T-helper 17 cell (primary cell): ENCODE measurements at regions not wholly inside any gene's neighbourhood (a gene's known extent, or its start where the extent isn't known, plus 50 kb on each side); places are given as distances from the start of the nearest gene placed in this dataset.
"Not testable (repeated sequence)": the region's sequence is repeated elsewhere in the genome, so short reads cannot be mapped to it uniquely, and the experiment has no call there.

Source experiments
- ATAC-seq: fragments of 150-1000 bp; cut with Tn5 transposase; 2 replicates; pipeline ENCODE4 v1.10.0; 2021; ENCODE audit warnings: mild to moderate bottlenecking, moderate library complexity
- DNase-seq, 3 donors: peaks; one replicate each; pipeline versions ENCODE4 v3.0.0 to v3.0.0-alpha.2; 2020 to 2021
- H3K9me3 ChIP-seq: one replicate; pipeline ENCODE4 v1.7.0; 2013; ENCODE audit warnings: low read length, mild to moderate bottlenecking; ENCODE audit not compliant: control insufficient read depth, poor library complexity, severe bottlenecking
- H3K27ac Mint-ChIP-seq: one replicate; pipeline ENCODE4 v1.8.0; 2022; ENCODE audit warnings: mild to moderate bottlenecking, moderate library complexity, mixed read lengths
- H3K27me3 Mint-ChIP-seq: one replicate; pipeline ENCODE4 v1.8.0; 2022; ENCODE audit warnings: mixed read lengths
- H3K36me3 Mint-ChIP-seq: one replicate; pipeline ENCODE4 v1.8.0; 2022; ENCODE audit warnings: low read depth, mixed read lengths
- H3K4me1 Mint-ChIP-seq: one replicate; pipeline ENCODE4 v1.8.0; 2022; ENCODE audit warnings: mild to moderate bottlenecking, mixed read lengths
- H3K4me3 Mint-ChIP-seq: one replicate; pipeline ENCODE4 v1.8.0; 2022; ENCODE audit warnings: mild to moderate bottlenecking, moderate library complexity, mixed read lengths

DNA sequence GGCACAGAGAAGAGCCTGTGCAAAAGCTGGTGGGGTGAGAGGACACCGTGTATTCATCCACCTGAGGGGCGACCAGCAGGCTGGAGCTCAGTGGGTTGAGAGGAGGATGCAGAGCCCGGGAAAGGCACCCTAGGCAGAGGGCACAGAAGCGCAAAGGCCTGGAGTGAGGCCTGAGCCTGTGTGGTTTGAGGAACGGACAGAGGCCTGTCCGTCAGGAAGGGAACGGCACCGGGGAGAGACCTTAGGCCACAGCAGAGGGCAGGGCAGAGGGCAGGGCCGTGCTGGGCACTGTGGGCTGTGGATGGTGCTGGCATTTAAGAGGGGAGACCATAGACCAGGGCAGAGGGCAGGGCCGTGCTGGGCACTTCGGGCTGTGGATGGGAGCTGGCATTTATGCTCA lies 59.5 kb upstream of the APOD start:
- ATAC-seq, H3K4me3 Mint-ChIP-seq, H3K36me3 Mint-ChIP-seq, H3K9me3 ChIP-seq, DNase-seq, H3K4me1 Mint-ChIP-seq, H3K27ac Mint-ChIP-seq, H3K27me3 Mint-ChIP-seq: not testable (repeated sequence)

DNA sequence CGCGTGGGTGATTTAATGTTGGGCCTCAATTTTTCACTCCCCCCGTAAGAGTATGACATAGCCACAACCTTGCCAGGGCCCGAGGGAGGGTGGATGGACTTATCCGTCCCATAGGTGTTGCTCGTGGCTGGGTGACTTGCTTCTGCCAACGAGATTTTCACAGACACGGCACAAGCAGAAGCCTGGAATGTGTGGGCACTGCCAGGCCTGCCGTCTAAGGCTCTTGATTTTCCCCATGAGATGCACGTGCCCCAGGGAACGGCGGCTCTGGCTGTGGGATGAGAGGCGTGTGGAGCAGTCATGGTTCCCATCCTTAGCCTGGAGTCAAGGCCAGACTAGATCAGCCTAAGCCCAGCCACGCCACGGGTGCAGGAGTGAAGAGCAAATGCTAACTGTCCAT lies 58.6 kb upstream of the APOD start:
- H3K4me1 Mint-ChIP-seq, ATAC-seq, H3K27ac Mint-ChIP-seq, H3K36me3 Mint-ChIP-seq, H3K4me3 Mint-ChIP-seq, H3K9me3 ChIP-seq, H3K27me3 Mint-ChIP-seq, DNase-seq: not testable (repeated sequence)

DNA sequence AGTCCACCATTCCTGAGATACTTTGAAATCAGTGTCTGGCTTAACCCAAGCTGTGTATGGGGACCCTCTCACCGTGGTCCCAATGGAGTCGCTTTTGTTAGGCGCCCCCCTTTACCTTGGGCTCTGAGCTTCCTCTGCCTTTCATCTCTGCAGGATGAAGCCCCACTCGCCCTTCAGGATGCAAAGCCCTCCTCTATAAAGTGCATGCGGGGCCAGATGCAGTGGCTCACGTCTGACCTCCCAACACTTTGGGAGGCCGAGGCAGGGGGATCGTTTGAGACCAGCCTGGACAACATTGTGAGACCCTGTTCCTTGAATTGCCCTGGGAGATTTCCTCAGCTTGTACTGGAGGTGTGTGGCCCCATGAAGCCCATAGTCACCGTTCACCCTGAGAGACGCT lies 54.7 kb upstream of the APOD start:
- H3K9me3 ChIP-seq, ATAC-seq, H3K36me3 Mint-ChIP-seq, H3K4me3 Mint-ChIP-seq, DNase-seq, H3K27me3 Mint-ChIP-seq, H3K27ac Mint-ChIP-seq, H3K4me1 Mint-ChIP-seq: not testable (repeated sequence)

DNA sequence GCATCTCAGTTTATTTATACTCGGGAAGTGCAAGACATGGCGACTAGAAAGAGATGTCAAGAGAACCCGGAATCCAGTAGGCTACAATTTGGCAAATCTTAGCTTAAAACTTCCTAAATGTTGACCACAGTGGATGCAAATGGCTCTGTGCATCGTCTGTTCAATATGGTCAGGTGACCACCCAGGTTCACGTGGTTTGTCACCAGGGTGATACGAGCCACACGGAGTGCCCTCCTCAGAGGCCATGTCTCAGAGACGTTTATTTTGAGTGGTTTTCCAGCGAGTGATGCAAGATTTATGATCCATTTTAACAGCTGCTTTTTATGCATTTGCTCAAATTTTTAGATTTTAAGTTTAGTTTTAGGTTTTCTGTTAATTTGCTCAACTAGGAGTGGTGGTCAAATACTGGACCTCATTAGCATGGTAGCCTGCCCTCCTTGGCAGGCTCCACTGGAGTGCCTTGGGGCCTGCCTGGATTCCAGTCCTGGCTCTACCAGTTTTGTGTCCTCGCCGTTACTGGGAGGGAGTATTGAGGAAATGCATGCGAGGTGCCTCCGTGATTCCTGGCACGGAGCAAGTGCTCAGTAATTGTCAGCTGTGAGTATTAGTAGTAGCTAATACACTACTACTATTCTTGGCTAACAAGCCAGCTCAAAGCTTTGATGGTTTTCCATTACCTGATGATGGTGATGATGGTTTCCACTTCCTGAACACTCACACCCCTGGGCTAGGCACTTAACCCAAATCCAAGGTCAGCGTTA lies 53.9 kb upstream of the APOD start:
- H3K36me3 Mint-ChIP-seq, result not testable (repeated sequence)

DNA sequence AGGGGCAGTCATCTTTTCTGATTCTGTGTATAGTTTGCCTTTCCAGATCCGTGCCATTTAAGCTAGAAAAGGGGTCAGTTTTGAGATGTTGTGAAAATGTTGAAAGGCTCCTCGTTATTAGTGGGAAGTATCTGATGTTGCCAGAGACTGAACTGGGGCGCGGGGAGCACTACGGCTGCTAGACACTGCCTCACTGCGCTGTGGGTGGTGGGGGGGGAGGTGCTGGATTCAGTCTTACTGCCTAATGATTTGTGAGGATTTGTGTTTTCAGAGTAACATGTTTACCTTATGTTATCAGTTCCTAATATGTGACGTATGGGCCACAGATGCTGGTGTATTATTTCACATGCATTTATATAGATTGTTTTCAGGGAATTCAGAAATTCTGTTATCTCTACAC lies 53.3 kb upstream of the APOD start:
- not testable (repeated sequence) for H3K27me3 Mint-ChIP-seq, H3K27ac Mint-ChIP-seq, H3K4me1 Mint-ChIP-seq, H3K9me3 ChIP-seq, H3K36me3 Mint-ChIP-seq, H3K4me3 Mint-ChIP-seq, ATAC-seq, DNase-seq

More for the DNA sequence above, 53.9 kb upstream of the APOD start:
- not testable (repeated sequence) for H3K27me3 Mint-ChIP-seq, H3K9me3 ChIP-seq, ATAC-seq, H3K4me1 Mint-ChIP-seq, DNase-seq, H3K27ac Mint-ChIP-seq, H3K4me3 Mint-ChIP-seq

DNA sequence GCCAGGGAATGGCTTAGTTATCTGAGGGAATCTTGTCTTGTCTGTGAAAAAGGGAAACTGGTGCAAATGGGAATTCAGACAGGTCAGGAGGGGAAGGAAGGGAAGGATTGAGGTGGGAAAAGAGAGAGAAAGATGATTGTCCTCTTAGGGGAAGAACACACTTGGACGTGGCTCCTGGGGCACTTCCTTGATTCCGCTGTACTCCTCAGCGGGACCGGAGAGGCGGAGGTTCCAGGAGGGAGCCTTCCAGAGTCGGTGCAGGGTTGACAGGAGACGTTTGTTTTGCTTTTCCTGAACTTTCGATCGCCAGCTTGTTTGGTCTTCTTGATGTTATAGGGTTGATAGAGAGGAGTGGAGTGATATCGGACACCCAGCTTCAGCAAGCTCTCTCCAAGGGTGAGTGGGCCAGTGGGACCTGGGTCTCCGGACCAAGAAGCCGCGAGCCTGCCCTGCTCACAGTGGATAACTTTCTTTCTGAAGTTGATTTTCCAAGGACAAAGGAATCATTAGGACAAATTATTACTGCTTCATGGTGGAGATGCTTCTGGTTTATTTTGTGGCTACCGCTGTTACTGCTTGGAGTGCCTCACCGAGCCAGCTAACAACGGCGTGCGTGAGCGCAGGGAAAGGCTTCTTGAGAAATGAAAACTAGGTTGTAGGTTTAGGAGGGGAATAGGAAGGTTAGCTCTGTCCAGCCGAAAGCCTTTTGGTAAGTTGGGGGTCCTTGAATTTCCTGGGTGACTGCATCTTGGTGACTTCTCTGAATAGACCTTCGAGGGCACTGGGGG lies 52.4 kb upstream of the APOD start:
- H3K27ac Mint-ChIP-seq, result peak overlapping the region; percentile 87

DNA sequence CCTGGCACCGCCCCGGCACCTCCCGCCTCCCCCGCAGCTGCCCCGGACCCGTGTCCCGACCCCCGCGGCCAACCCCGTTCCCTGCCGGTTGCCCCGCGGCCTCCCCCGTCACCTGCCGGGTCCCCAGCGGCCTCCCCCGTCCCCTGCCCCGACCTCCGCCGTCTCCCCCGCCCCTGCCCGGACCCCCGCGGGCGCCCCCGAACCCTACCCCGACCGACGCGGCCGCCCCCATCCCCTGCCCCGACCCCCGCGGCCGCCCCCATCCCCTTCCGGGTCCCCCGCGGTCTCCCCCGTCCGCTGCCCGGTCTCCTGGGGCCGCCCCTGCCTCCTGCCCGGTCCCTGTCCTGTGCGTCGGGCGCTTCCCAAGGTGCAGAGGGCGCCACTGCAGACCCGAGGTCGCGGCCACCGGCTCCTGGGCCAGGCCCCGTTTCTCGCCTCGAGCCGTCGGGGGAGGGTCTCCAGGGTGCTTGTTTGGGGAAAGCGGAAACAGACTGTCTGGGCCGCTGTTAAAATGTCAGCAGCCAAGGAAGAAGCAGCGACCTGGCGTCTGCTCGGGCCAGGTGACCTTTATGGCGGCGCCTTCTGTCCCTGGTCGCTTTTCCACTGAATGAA lies 51.6 kb upstream of the APOD start:
- peak; percentile 8 for ATAC-seq
- not testable (repeated sequence) for H3K27ac Mint-ChIP-seq, H3K27me3 Mint-ChIP-seq, DNase-seq, H3K4me1 Mint-ChIP-seq, H3K9me3 ChIP-seq, H3K36me3 Mint-ChIP-seq
- peak overlapping the region; percentile 81 for H3K4me3 Mint-ChIP-seq

More for the DNA sequence above, 52.4 kb upstream of the APOD start:
- not testable (repeated sequence) for H3K4me1 Mint-ChIP-seq, DNase-seq, H3K27me3 Mint-ChIP-seq, ATAC-seq, H3K36me3 Mint-ChIP-seq, H3K9me3 ChIP-seq
- H3K4me3 Mint-ChIP-seq, result peak overlapping the region; percentile 81

DNA sequence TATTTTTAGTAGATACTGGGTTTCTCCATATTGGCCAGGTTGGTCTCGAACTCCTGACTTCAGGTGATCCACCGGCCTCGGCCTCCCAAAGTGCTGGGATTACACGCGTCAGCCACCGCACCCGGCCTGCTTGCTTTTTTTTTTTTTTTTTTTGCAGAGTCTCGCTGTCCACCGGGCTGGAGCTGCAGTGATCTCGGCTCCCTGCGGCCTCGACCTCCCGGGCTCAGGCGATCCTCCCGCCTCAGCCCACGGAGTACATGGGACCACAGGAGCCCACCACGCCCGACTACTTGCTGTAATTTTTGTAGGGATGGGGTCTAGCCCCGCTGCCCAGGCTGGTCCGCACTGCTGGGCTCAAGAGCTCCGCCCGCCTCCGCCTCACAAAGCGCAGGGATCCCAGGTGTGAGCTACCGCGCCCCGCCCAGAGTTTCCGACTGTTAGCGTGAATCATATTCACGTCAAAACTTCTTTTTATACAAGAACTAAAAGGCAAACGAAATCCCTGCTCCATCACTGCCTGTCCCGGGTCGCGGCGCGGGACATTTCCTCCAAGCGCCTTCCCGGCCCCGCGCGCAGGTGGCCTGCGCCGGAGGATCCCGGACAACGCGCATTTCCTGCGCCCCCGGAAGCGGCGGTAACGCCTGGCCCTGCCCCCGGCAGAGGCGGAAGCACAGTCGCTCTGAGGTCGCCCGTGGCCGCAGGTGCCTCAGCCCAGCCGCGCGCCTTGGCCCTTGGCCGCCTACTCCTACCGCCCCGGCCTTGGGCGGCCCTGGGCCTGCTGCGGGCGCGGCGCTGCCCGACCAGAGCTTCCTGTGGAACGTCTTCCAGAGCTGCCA lies 50.9 kb upstream of the APOD start:
- H3K27ac Mint-ChIP-seq, H3K27me3 Mint-ChIP-seq, H3K36me3 Mint-ChIP-seq, H3K9me3 ChIP-seq, H3K4me1 Mint-ChIP-seq: not testable (repeated sequence)
- H3K4me3 Mint-ChIP-seq, result peak overlapping the region; percentile 19
- ATAC-seq (peak; percentile 92), DNase-seq (peak in 1 of 3 donors; percentile 40)
